H1 (cell line): ENCODE measurements at regions not wholly inside any gene's neighbourhood (a gene's known extent, or its start where the extent isn't known, plus 50 kb on each side); places are given as distances from the start of the nearest gene placed in this dataset. TPM values are rescaled to one million over a fixed set of nuclear protein-coding genes. Genes with fewer than 3 reads are reported as not detected.

Source experiments
- HDAC2 ChIP-seq, 2 experiments: fragments of 300-600 bp in 1 of 2; sonication (generic) in 1 of 2; IDR thresholded peaks; 2 replicates each; pipeline ENCODE4 v1.6.1; 2011 to 2012; ENCODE audit warnings: low read depth in 2 of 2, low read length in 2 of 2, mild to moderate bottlenecking in 2 of 2, moderate library complexity in 2 of 2, borderline replicate concordance in 1 of 2, inconsistent platforms in 1 of 2
- NANOG ChIP-seq: IDR thresholded peaks from 2 replicates; pipeline ENCODE4 v1.6.1; 2011; ENCODE audit warnings: low read length, low read depth, mild to moderate bottlenecking, inconsistent platforms; ENCODE audit not compliant: insufficient read depth, poor library complexity, severe bottlenecking
- RAD21 ChIP-seq, 2 experiments: IDR thresholded peaks in 1 of 2; conservative IDR thresholded peaks in 1 of 2; 2 replicates each; pipeline ENCODE4 v1.6.1; 2011; ENCODE audit warnings: low read depth in 2 of 2, low read length in 2 of 2, improper control_type of control experiment in 1 of 2, inconsistent platforms in 1 of 2, mild to moderate bottlenecking in 1 of 2, moderate library complexity in 1 of 2
- SIX5 ChIP-seq: IDR thresholded peaks from 2 replicates; pipeline ENCODE4 v1.6.1; 2011; ENCODE audit warnings: mild to moderate bottlenecking, low read depth, low read length
- small RNA-seq: library from polyadenylated mRNA; stranded (forward); fragments of <200 nt; extraction: miRNeasy Mini kit (QIAGEN cat#:217004); gene quantifications from one replicate; pipeline ENCODE3, GENCODE V24; 2013; ENCODE audit not compliant: insufficient read depth

DNA sequence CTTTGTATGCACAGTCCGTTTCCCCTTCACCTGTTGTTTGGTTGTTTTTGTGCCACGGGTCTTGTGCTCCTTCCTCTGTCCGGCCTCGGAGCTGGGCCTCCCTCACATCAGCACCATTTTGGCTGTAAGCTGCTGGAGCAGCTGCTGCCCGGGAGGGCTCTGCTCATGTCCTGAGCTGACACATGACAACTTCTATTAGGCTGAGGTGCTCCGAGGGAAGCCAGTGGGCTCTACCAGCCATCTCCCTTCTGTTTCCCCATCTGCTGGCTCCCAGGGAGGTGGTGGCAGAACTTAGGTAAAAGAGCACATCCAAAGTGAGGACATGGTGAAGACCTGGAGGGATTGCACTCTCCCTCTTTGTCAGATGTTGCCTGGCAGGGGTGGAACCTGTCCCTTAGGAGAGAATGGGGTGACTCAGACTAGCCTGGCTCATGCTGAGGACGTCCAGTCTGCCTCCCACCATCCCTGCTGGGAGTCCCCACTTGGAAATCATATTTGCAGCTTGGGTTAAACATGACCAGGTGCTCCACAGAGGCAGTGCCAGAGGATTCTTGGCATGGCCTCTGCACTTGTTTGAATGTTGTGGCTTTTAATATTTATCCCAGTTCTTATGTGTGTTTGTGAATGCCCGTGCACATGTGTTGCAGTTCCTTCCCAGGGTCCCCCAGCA, 49.8 kb upstream of the TNP1 start (continued):
- TF ChIP-seq RAD21 (IDR thresholded peaks at IDR 0.05 in 1 of 2, conservative IDR thresholded peaks at IDR 0.05 in 1 of 2; ENCODE audit: low read depth in 2 of 2, low read length in 2 of 2): no peak
- no peak for TF ChIP-seq SIX5
- no peak for TF ChIP-seq HDAC2 (IDR thresholded peaks at IDR 0.05; ENCODE audit: borderline replicate concordance in 1 of 2, low read depth in 2 of 2, low read length in 2 of 2)
- no peak for TF ChIP-seq NANOG

Small RNAs in the stretch of these regions (small RNA-seq; reads per million reads assigned to genes)
- gene RF01983: not detected
